ENCODE measurements at regions not wholly inside any gene's neighbourhood (a gene's known extent, or its start where the extent isn't known, plus 50 kb on each side); places are given as distances from the start of the nearest gene placed in this dataset.

GRCh38 chr4:58048491-58048890 lies 938.3 kb upstream of the IGFBP7 start:
- no peak for TF ChIP-seq CTCF (conservative IDR thresholded peaks at IDR 0.05; ENCODE audit: low read depth, low read length)
- TF ChIP-seq EZH2phosphoT487 (IDR thresholded peaks at IDR 0.05; ENCODE audit: borderline replicate concordance, low read length) = no peak
- TF ChIP-seq EZH2 (IDR thresholded peaks at IDR 0.05; ENCODE audit: low read length, unreplicated experiment) = no peak

Data from PC-3 (cell line).